ENCODE measurements at regions not wholly inside any gene's neighbourhood (a gene's known extent, or its start where the extent isn't known, plus 50 kb on each side); places are given as distances from the start of the nearest gene placed in this dataset.

DNA sequence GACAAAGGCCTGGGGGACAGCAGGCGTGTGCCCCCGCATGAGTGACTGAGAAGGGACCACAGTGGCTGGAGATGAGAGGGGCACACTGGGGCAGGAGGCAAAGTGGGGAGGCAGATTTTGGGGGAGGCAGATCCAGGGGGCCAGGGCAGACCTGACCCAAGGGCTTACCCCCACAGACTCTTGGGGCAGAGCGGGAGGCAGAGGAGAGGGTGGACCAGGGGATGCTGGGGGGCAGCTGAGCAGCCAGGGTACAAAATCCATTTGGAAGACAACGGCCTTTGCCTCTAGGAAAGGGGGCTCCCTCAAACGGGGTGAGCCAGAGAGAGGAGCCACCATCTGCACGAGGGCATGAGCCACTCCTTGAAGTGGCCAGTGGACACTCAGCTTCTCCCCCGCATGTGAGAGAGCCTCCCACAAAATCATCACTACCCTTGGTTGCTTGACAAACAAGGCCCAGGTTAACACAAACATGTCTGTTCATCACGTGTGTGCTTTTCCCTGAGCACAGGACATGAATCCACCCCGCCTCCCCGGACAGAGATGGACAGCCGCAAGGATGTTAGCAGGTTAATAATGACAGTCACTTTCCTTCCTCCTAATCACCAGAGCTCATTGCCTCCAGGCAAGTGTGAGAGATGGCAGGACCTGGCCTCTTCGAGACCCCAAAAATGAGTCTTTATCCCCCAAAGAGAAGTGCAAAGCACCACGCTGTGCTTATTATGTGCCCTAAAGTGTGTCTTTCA lies 72.0 kb upstream of the RAB6C start:
- TF ChIP-seq CTCF (conservative IDR thresholded peaks at IDR 0.05; ENCODE audit: low read depth, low read length): no peak
- TF ChIP-seq EZH2phosphoT487 (IDR thresholded peaks at IDR 0.05; ENCODE audit: borderline replicate concordance, low read length): no peak
